ENCODE measurements at regions not wholly inside any gene's neighbourhood (a gene's known extent, or its start where the extent isn't known, plus 50 kb on each side); places are given as distances from the start of the nearest gene placed in this dataset.
"Not testable (repeated sequence)": the region's sequence is repeated elsewhere in the genome, so short reads cannot be mapped to it uniquely, and the experiment has no call there.

GRCh38 chr5:152113401-152113800 lies 188.8 kb upstream of the GLRA1 start:
- peak; percentile 3 for DNase-seq (ENCODE audit: low read depth)

- DNase-seq (ENCODE audit: low read depth): no peak
Measured at GRCh38 chr5:152107220-152107619, 182.6 kb upstream of the GLRA1 start.

GRCh38 chr5:152106571-152106970 lies 181.9 kb upstream of the GLRA1 start:
- DNase-seq (ENCODE audit: low read depth): no peak

- DNase-seq (ENCODE audit: low read depth): no peak
Measured at GRCh38 chr5:152105085-152105484, 180.4 kb upstream of the GLRA1 start.

- DNase-seq (ENCODE audit: low read depth): no peak
Measured at GRCh38 chr5:152104211-152104610, 179.6 kb upstream of the GLRA1 start.

- DNase-seq (ENCODE audit: low read depth): not testable (repeated sequence)
Measured at GRCh38 chr5:152102908-152103307, 178.3 kb upstream of the GLRA1 start.

GRCh38 chr5:152102057-152102456 lies 177.4 kb upstream of the GLRA1 start:
- no peak for DNase-seq (ENCODE audit: low read depth)

GRCh38 chr5:152100462-152100861 lies 175.8 kb upstream of the GLRA1 start:
- DNase-seq (ENCODE audit: low read depth): no peak

- no peak for DNase-seq (ENCODE audit: low read depth)
Measured at GRCh38 chr5:152097128-152097527, 172.5 kb upstream of the GLRA1 start.

GRCh38 chr5:152094716-152095115 lies 170.1 kb upstream of the GLRA1 start:
- no peak for DNase-seq (ENCODE audit: low read depth)

GRCh38 chr5:152094060-152094459 lies 169.4 kb upstream of the GLRA1 start:
- no peak for DNase-seq (ENCODE audit: low read depth)

GRCh38 chr5:152092580-152092979 lies 167.9 kb upstream of the GLRA1 start:
- DNase-seq (ENCODE audit: low read depth): no peak

- DNase-seq (ENCODE audit: low read depth): no peak
Measured at GRCh38 chr5:152089644-152090043, 165.0 kb upstream of the GLRA1 start.

- no peak for DNase-seq (ENCODE audit: low read depth)
Measured at GRCh38 chr5:152086668-152087067, 162.0 kb upstream of the GLRA1 start.

- no peak for DNase-seq (ENCODE audit: low read depth)
Measured at GRCh38 chr5:152084476-152084875, 159.8 kb upstream of the GLRA1 start.

GRCh38 chr5:152083231-152083630 lies 158.6 kb upstream of the GLRA1 start:
- no peak for DNase-seq (ENCODE audit: low read depth)

GRCh38 chr5:152072091-152072490 lies 147.4 kb upstream of the GLRA1 start:
- no peak for DNase-seq (ENCODE audit: low read depth)

- DNase-seq (ENCODE audit: low read depth): no peak
Measured at GRCh38 chr5:152070591-152070990, 145.9 kb upstream of the GLRA1 start.

- no peak for DNase-seq (ENCODE audit: low read depth)
Measured at GRCh38 chr5:152066784-152067183, 142.1 kb upstream of the GLRA1 start.

GRCh38 chr5:152063004-152063403 lies 138.4 kb upstream of the GLRA1 start:
- no peak for DNase-seq (ENCODE audit: low read depth)

- DNase-seq (ENCODE audit: low read depth): no peak
Measured at GRCh38 chr5:152061095-152061494, 136.4 kb upstream of the GLRA1 start.

- no peak for DNase-seq (ENCODE audit: low read depth)
Measured at GRCh38 chr5:152058267-152058666, 133.6 kb upstream of the GLRA1 start.

- DNase-seq (ENCODE audit: low read depth): no peak
Measured at GRCh38 chr5:152056931-152057330, 132.3 kb upstream of the GLRA1 start.

GRCh38 chr5:152052470-152052869 lies 127.8 kb upstream of the GLRA1 start:
- no peak for DNase-seq (ENCODE audit: low read depth)

Measured in stimulated activated CD8-positive, alpha-beta memory T cell treated with anti-CD3 and anti-CD28 coated beads, Interleukin-4, amount 100 ng/mL, for 24 hours (primary cell).